DMS114 treated with DMSO at 0.1 percent for 48 hours (cell line): ENCODE measurements at regions not wholly inside any gene's neighbourhood (a gene's known extent, or its start where the extent isn't known, plus 50 kb on each side); places are given as distances from the start of the nearest gene placed in this dataset.
"Not testable (repeated sequence)": the region's sequence is repeated elsewhere in the genome, so short reads cannot be mapped to it uniquely, and the experiment has no call there.

Source experiments
- DNase-seq: peaks from one replicate; lab custom pipeline; 2025; ENCODE audit not compliant: unreplicated experiment; lab: John Stamatoyannopoulos, UW

GRCh38 chr6:126891158-126891557 is 227.3 kb upstream of the RSPO3 start:
- DNase-seq, result no peak

DNA sequence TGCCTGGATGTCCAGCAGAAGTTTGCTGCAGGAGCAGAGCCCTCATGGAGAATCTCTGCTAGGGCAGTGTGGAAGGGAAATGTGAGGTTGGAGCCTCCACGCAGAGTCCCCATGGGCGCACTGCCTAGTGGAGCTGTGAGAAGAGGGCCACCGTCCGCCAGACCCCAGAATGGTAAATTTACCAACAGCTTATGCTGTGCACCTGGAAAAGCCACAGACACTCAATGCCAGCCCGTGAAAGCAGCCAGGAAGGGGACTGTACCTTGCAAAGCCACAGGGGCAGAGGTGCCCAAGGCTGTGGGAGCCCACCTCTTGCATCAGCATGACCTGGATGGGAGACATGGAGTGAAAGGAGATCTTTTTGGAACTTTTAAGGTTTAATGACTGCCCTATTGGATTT is 225.6 kb upstream of the RSPO3 start:
- not testable (repeated sequence) for DNase-seq

DNA sequence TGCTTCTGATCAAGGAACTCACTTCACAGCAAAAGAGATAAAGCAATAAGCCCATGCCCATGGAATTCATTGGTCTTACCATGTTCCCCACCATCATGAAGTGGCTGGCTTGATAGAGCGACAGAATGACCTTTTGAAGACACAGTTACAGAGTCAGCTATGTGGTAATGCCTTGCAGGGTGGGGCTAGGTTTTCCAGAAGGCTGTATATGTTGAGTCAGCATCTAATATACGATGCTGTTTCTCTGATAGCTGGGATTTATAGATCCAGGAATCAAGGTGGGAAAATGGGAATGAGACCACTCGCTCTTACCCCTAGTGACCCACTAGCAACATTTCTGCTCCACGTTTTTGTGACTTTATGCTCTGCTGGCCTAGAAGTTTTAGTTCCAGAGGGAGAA is 220.7 kb upstream of the RSPO3 start:
- DNase-seq, result no peak

- no peak for DNase-seq
Measured at GRCh38 chr6:126904176-126904575, 214.3 kb upstream of the RSPO3 start.

DNA sequence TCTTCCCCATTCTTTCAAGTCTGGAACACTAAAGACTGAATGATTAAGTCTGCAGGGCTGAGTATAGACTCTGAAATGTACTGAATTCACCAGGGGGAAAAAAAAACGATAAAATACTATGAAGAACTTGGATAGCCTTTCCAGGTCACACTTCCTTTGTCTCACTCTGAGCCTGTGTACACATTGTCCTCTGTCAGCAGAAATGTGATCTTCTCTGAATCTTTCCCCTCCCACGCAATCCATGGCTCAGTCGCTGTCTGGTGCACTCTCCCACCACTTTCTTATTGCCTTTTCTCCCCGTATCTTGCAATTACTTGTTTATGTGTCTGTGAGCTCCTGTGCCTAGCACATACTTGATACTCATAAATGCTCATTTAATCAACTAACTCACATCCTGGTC is 212.6 kb upstream of the RSPO3 start:
- DNase-seq, result no peak

DNA sequence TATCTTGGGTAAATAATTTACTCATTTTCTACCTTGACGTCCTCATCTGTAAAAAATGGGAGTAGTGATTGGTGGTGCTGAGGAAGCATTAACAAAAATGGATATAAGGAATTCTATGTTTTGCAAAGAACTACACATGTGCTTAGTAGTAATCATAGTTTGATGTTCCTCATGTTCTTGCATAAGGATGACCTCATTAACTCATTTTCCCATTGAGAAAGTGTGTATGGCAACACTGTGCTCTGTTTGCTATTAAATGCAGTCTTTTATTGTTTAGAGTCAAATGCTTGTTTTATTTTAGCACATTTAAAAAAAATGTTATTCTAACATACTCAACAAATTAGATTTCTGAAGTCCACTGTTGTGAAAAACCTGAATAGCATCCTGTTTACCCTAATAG is 211.2 kb upstream of the RSPO3 start:
- DNase-seq, result no peak

DNA sequence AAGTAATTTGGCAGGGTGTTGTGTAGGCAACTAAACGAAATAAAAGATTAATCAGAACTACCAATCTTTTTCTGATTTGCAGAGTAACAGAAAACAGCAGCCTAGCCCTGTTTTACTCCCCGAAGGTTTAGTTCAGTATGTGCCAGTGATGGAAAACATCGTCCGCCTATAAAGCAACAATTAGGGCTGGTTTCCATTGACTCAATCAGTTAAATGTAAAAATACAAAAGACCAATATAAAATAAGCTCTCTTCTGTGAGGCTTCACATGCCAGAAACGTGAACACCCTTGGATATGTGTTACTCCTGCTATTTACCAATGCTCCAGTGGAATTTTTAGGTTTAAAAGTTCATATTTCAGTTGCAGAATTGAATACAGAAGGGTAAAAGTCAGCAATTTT is 210.5 kb upstream of the RSPO3 start:
- no peak for DNase-seq

DNA sequence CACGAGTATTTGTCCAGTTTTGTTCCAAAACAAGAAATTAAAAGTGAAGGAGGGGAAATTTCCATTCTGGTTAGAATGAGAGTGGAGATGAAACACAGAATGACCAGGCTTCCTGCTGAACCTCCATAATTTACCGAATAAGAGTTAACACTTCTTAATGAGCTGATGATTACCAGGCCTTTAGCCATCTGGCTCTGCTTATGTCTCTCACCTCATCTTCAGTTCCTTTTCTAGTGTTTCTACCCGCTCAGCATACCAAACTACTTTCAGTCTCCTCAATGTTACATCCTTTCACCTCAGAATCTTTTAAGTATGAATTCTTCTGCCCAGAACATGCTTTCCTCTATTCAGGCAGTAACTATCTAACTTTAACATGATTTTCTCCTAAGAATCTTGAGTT is 209.0 kb upstream of the RSPO3 start:
- no peak for DNase-seq

- no peak for DNase-seq
Measured at GRCh38 chr6:126913651-126914050, 204.8 kb upstream of the RSPO3 start.

DNA sequence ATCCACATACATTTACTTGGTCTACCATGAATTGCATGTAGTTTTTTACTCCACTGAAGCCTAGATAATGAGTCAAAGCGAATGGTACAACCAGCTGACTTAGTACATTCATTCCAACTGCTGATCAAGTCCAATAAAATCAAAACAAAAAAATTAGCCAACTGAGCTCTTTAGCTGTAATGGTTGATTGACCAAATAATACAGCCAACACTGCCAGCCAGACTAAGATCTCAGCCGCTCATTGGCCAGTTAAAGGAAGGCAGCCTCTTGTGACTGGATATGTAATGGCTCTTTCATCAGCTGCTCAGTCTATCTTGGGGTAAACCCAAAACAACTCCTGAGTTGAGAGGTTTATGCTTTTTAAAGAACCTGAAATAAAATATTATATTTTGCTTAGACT is 204.3 kb upstream of the RSPO3 start:
- DNase-seq, result no peak

GRCh38 chr6:126914801-126915200 is 203.7 kb upstream of the RSPO3 start:
- DNase-seq, result no peak

DNA sequence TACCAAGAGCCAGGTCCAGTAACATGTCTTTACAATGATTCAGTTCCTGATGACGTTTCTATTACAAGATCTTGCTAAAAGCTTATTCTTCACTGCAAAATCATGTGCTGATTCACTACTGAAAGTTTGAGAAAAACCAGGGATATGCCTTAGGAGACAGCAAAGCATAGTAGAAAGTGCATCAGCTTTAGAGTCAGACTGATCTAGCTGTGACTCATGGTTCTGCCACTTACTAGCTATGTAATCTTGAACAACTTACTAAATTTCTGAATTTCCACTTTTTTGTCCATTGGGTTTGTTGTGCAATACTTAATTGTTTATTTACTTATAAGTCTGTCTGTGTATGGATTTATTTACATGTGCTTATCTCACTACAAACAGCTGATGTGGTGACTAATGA is 198.5 kb upstream of the RSPO3 start:
- DNase-seq, result no peak

DNA sequence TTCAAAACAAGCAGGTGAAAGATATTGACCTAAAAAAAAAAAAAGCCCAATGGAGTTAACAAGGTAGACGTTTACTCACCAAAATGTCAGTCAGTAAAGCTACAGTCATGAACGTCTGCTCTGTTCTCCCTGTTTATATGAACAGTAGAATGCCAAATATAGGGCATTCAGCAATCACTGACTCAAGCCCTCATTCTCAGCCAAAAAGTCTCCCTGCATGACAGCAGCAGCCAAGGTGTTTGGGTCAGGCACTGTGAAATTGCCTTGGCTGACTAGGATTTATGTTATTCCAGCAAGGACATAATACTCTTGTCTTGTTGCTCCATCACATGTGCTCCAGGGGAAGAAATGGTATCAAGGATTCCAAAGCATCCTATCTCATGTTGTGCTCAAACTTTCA is 194.7 kb upstream of the RSPO3 start:
- no peak for DNase-seq

DNA sequence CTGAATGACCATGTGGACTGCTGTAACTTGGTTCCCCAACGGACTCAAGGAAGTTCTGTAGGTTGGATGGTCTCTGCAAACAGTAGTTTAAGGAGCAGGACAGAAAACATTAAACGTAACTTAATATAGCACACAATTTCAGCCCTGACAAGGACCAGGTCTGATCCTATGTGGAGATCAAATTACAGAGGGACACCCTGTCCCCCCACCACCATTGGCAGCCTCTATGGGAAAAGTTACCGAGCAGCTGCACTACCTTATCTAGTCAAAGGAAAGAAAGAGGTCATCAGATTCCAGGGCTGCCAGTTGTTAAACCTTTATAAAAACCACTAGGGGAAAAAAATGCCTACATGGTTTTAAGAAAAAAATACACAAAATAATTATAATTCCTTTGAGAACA is 191.5 kb upstream of the RSPO3 start:
- no peak for DNase-seq

DNA sequence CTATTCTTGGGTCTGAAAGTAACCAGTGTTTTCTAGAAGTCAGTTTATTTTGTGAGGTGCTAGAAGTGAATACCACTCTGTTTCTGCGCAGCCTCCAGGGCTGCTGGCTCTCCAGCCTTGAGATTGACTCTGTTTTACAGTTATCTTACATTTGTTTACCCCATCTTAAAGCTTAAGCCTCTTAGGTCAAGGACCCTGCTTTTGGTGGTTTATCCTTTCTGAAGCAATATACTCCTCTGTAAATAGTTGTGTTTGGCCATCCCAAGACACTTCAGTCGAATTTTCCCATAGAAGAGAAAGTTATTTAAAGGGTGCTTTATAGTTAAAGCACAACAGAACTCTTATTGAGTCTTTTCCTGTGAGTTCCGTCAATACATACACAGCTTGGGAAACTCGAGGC is 190.6 kb upstream of the RSPO3 start:
- no peak for DNase-seq

DNA sequence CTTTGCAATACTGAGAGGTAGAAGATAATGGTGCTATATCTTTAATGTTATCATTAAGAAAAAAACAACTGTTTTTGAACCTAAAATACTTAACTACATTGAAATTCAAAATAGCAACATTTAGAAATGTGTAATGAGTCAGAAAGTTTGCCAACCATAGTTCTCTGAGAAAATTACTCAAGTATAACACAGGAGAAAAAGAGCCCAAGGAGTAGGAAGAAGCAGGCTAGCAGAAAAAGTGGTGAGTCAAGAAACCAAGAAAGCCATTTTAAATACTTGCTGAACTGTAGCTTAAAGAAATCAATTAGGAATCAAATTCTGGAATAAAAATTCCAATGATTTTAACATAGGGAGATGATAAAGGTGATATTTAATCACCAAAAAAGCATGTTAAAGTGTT is 181.0 kb upstream of the RSPO3 start:
- DNase-seq, result no peak

GRCh38 chr6:126939784-126940183 is 178.7 kb upstream of the RSPO3 start:
- DNase-seq, result no peak

GRCh38 chr6:126941751-126942150 is 176.7 kb upstream of the RSPO3 start:
- no peak for DNase-seq

- no peak for DNase-seq
Measured at GRCh38 chr6:126944512-126944911, 174.0 kb upstream of the RSPO3 start.

DNA sequence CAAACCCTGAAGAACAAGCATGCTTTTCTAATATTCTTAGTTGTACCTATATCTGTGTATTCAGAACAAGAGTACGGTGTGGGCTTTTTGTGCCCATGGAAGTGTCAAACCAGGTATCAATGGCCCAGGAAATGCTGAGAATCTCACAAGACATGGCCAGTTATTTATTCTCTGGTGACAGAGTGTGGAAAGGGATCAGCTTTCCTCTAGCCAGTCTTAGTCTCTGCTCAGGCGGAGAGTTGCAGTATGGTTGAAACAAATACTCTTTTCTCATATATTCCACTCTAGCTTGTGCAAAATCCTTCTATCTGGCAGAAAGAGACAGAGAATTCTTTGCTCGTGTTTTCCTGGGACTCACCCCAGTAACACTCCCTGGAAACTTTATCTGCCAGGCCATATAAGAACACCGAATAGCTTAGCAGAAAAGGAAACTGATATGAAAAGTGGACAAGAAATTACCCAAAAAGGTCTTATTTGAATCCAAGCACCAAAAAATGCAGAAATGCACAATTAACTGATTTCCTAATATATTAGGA is 173.3 kb upstream of the RSPO3 start:
- DNase-seq, result no peak

GRCh38 chr6:126945812-126946360 is 172.6 kb upstream of the RSPO3 start:
- DNase-seq, result no peak

- DNase-seq, result no peak
Measured at GRCh38 chr6:126947070-126947469, 171.4 kb upstream of the RSPO3 start.

- DNase-seq, result no peak
Measured at GRCh38 chr6:126949786-126950185, 168.7 kb upstream of the RSPO3 start.

- DNase-seq, result no peak
Measured at GRCh38 chr6:126955621-126956020, 162.8 kb upstream of the RSPO3 start.
